HG02678 (cell line): ENCODE measurements at regions not wholly inside any gene's neighbourhood (a gene's known extent, or its start where the extent isn't known, plus 50 kb on each side); places are given as distances from the start of the nearest gene placed in this dataset.

ENCODE experiments used
- ATAC-seq: cut with Tn5 transposase; IDR thresholded peaks from one replicate; pipeline ENCODE4 v1.9.1; 2021; ENCODE audit warnings: mild to moderate bottlenecking, moderate library complexity; ENCODE audit not compliant: unreplicated experiment

- peak; percentile 52 for ATAC-seq
Measured at GRCh38 chr11:111098091-111098490, 147.4 kb upstream of the POU2AF2 start.

- ATAC-seq: peak; percentile 63
Measured at GRCh38 chr11:111097191-111097590, 148.3 kb upstream of the POU2AF2 start.

DNA sequence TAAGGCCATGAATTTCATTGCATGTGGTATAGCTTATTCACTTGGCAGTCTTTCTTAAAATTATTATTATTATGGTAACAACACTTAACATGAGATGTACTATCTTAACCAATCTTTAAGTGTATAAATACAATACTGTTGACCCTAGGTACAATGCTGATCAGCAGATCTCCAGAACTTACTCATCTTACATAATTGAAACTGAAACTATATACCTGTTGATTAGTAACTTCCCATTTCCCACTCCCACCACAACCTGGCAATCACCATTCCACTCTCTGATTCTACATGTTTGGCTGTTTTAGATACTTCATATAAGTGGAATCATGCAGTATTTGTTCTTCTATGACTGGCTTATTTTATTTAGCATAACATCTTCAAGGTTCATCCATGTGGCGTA is 150.2 kb upstream of the POU2AF2 start:
- ATAC-seq: no peak

- peak; percentile 39 for ATAC-seq
Measured at GRCh38 chr11:111093061-111093460, 152.5 kb upstream of the POU2AF2 start.

GRCh38 chr11:111091321-111091938 is 154.1 kb upstream of the POU2AF2 start:
- ATAC-seq: no peak

DNA sequence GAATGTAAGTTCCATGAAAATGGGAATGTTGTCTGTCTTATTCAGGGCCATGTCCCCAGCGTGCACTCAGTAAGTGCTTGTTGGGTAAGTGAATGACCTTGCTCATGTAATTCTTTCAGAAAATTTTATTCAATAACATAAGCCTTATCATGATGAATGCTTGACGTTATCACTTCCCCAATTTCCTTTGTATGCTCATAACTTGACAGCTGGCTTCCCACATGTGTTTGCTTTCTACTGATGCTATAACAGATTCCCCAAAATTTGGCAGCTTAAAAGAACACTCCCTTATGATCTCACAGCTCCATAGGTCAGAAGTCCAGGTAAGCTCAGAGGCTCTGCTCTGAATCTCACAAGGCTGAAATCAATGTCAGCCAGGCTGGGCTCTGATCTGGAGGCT is 155.8 kb upstream of the POU2AF2 start:
- ATAC-seq: no peak

DNA sequence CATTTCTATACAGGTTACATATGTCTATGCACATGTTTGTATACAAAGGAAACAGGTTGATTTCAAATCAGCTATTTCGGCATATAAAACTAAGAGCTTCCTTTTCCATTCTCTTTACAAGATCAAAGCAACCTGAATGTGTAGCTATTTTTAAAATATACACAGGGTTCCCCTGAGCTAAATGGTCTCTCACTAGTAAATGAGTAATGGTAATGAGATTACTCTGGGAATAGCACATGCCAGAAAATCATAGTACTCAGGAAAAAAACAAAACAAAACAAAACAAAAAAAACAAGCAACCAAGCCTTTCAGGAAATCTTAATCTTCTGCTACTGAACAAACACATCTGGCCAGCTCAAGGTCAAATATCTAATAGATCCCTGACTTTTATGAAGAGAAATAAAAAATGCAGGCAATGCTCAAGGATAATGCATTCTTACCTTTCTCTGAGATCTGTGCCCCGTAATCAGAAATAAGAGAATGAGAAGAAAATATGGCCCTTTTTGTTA is 156.6 kb upstream of the POU2AF2 start:
- no peak for ATAC-seq

GRCh38 chr11:111086058-111086457 is 159.5 kb upstream of the POU2AF2 start:
- no peak for ATAC-seq

- ATAC-seq: no peak
Measured at GRCh38 chr11:111082664-111083063, 162.9 kb upstream of the POU2AF2 start.

- no peak for ATAC-seq
Measured at GRCh38 chr11:111081021-111081511, 164.5 kb upstream of the POU2AF2 start.

DNA sequence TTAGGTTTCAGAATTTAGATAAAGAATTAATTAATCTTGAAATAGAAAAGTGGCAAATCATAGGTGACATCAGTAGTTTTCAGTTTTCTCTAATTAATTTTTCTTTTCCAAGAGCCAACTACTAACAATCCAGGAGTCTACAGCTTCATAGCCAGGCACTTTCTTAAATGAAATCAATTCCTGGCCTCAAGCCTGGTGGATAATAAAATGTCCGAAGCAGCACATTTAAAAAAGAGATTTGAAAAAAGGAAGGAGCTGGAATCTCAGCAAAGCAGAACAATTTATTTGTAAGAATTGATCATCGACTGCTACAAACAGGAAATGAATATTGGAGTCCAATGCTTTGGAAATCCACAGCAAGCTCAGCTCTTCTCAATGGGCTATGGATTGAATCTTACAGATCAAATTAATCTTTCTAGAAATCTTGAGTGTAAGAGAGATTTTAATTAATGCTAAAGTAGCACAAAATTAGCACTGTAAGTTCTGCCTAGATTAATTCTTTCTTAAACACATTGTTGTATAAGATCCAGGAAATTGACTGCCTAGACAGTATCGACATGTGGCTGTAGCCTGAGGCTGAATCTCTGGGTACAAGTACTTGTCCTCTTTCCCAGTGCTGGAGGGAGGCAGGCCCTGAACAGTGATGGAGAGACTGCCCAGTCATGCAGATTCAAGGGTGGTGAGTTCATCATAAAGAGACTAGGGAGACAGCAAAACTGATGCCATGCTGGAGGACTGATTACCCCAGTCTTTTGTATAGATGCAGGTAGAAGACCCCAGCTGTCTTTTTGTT is 167.8 kb upstream of the POU2AF2 start:
- ATAC-seq: no peak

DNA sequence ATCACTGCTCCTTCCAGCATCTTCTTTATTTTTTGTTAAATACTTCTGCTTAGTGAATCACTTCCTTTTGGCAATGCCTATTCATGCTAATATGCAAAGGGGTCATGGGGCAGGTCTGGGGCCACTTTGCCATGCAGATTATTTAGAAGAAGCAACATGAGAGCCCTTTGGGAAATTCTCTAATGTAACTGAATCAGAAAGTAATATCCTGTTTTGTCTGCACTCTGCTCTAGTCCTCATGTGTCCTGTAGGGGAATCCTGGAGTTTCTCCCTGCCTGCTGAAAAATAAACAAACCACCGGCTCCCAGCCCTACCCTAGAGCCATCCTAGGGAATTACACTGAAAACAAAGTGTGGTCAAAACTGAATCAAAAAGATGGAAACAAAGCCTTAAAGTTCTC is 176.5 kb upstream of the POU2AF2 start:
- ATAC-seq: no peak

DNA sequence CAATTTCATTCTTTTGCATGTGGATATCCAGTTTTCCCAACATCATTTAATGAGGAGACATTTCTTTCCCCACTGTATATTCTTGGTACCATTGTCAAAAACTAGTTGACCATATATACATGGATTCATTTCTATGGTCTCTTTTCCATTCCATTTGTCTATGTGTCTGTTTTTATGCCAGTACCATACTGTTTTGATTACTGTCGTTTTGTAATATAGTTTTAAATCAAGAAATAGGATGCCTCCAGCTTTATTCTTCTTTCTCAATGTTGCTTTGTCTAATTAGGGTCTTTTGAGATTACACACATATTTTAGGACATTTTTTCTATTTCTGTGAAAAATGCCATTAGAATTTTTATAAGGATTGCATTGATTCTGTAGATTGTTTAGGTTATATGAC is 177.5 kb upstream of the POU2AF2 start:
- no peak for ATAC-seq

GRCh38 chr11:111066846-111067245 is 178.7 kb upstream of the POU2AF2 start:
- no peak for ATAC-seq

DNA sequence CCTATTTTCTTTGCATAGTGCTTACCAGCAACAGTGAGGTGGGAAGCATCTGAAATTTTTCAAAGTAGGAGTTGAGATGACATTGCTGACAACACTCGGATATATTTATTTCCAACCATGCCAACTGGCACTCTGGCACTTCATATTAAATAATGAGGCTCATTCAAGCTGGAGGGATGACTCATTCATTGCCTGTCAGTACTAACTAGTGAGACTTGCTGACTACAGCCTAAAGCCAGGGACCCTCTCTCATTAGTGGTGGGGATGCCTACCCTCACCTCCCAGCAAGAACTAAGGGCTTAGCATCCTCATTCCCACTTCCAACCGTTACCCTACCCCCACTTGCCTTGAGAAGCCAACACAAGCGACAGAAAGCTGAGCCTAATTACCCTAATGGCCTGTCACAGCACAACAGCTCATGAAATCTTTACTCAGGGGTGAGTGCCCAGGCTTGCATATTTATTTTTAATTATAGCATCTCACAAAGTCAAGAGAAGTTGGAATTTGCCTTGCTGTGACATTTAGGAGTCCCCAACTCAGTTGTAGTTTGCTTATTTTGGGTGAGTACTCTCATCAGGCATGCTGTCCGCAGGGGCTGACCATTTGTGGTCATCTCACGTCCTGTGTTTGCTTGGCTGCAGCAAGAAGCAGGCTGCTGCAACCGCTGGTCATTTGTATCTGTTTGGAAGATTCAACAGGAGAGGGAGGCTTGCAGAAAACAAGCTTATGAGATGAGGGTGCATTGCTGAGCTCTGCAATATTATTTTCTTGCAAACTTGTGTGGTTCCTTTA is 181.6 kb upstream of the POU2AF2 start:
- no peak for ATAC-seq

- no peak for ATAC-seq
Measured at GRCh38 chr11:111062420-111062819, 183.1 kb upstream of the POU2AF2 start.

DNA sequence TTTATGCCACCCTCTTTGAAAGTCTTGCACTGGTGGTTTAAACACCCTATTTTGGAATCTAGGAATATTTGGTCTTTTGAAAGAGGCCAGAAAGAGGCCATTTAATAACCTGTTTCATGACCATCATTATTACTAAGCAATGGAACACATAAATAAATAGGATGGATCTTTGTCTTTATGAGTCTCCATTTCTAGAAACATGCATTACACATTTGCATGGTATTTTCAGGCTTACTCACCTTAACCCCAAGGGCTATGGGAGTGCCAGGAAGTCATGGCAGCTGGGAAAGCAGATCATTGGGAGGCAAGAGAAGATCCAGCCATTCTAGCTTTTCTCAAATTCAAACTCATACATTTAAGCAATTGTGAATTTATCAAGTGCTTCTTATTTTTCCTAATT is 185.8 kb upstream of the POU2AF2 start:
- no peak for ATAC-seq

DNA sequence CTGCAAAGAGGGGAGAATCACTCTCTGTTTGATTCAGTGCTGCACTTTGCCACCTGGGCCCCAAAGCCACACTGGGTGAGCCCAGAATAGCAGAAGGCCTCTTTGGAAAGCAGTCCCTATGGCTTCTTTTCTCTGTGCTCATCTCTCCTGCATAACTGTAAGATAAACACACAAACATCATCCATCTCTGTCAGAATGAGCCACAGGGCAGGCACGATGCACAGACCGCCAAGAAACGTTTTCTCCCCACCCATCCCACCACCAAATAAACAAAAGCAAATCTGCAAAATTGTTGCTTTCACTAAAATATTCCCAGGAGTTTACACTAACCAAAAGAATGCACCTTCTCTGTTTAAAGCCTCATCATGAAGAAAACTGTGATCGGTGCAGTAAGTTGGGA is 196.4 kb upstream of the POU2AF2 start:
- no peak for ATAC-seq

DNA sequence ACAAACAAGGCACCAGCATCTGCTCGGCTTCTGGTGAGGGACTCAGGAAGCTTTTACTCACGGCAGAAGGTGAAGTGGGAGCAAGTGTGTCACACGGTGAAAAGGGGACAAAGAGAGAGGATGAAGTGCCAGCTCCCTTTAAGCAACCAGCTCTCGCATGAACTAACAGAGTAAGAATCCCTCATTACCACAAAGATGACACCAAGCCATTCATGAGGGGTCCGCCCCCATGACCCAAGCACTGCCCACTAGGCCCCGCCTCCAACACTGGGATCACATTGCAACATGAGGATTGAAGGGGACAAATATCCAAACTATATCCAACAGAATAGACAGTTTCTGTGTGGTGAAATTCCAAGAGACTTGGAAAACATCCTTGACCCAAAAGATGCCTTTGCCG is 198.2 kb upstream of the POU2AF2 start:
- ATAC-seq: no peak

GRCh38 chr11:111046291-111046690 is 199.2 kb upstream of the POU2AF2 start:
- no peak for ATAC-seq

- no peak for ATAC-seq
Measured at GRCh38 chr11:111045874-111046273, 199.7 kb upstream of the POU2AF2 start.
